GM10248 (cell line): ENCODE measurements at regions not wholly inside any gene's neighbourhood (a gene's known extent, or its start where the extent isn't known, plus 50 kb on each side); places are given as distances from the start of the nearest gene placed in this dataset.

Experiments
- CTCF ChIA-PET: fragments of 300-600 bp; sonication (Branson Sonifier 250); formaldehyde crosslinking; extraction: SDS; loops from one replicate; lab custom pipeline; 2021; ENCODE audit warnings: antibody characterized with exemption; lab: Yijun Ruan, JAX
- POLR2A ChIA-PET: fragments of 350-650 bp; sonication (Branson Sonifier 250); formaldehyde crosslinking; extraction: SDS; loops from one replicate; lab custom pipeline; 2020; ENCODE audit warnings: antibody characterized with exemption; lab: Yijun Ruan, JAX
- DNase-seq: peaks from one replicate; pipeline ENCODE4 v3.0.0; 2012; ENCODE audit errors: extremely low spot score
- CTCF ChIP-seq: IDR thresholded peaks from 2 replicates; pipeline ENCODE4 v1.5.1; 2012; ENCODE audit warnings: mild to moderate bottlenecking, low read depth; ENCODE audit errors: extremely low read depth, missing control alignments, control extremely low read depth

GRCh38 chr2:33946193-33946592, 347.1 kb upstream of the FAM98A start:
- TF ChIP-seq CTCF = no peak
- CTCF ChIA-PET = no interaction called here
- POLR2A ChIA-PET = no interaction called here
- no peak for DNase-seq

- CTCF ChIA-PET = interaction anchor here (1.3 kb wide), 1 partner anchor 10 kb away, joined by 3 read pairs; no protein-coding TSS in a partner anchor
- no peak for TF ChIP-seq CTCF
These were observed 334.1 kb upstream of the FAM98A start for GRCh38 chr2:33933203-33933602.

GRCh38 chr2:33931164-33931563, 332.1 kb upstream of the FAM98A start:
- CTCF ChIA-PET = interaction anchor here (0.9 kb wide), 1 partner anchor 9 kb away, joined by 3 read pairs; no protein-coding TSS in a partner anchor
- DNase-seq = no peak
- TF ChIP-seq CTCF = no peak
- POLR2A ChIA-PET = no interaction called here

More at GRCh38 chr2:33933203-33933602, 334.1 kb upstream of the FAM98A start:
- DNase-seq = no peak
- POLR2A ChIA-PET = no interaction called here

- ChIA-PET POLR2A (no interaction called here), CTCF (no interaction called here)
- DNase-seq = no peak
- no peak for TF ChIP-seq CTCF
These were observed 330.4 kb upstream of the FAM98A start for GRCh38 chr2:33929467-33929866.

- TF ChIP-seq CTCF = no peak
- ChIA-PET POLR2A (no interaction called here), CTCF (no interaction called here)
- no peak for DNase-seq
These were observed 328.7 kb upstream of the FAM98A start for GRCh38 chr2:33927756-33928155.

GRCh38 chr2:33925311-33925710, 326.2 kb upstream of the FAM98A start:
- CTCF ChIA-PET = no interaction called here
- no peak for TF ChIP-seq CTCF
- POLR2A ChIA-PET = no interaction called here
- DNase-seq = no peak
